OCI-LY1 (cell line): ENCODE measurements at regions not wholly inside any gene's neighbourhood (a gene's known extent, or its start where the extent isn't known, plus 50 kb on each side); places are given as distances from the start of the nearest gene placed in this dataset.

ENCODE experiments used
- H2AFZ ChIP-seq: fragments of 200-600 bp; sonication (generic), shearing (Covaris generic); 2 replicates; pipeline ENCODE4 v1.6.0; 2014; ENCODE audit warnings: antibody characterized with exemption, mild to moderate bottlenecking, low read length
- H3F3A ChIP-seq: fragments of 200-600 bp; sonication (generic), shearing (Covaris generic); 2 replicates; pipeline ENCODE4 v1.6.0; 2014; ENCODE audit warnings: mild to moderate bottlenecking, antibody characterized with exemption, low read length, moderate library complexity; ENCODE audit not compliant: insufficient read depth
- H3K27ac ChIP-seq: fragments of 200-600 bp; sonication (generic); 2 replicates; pipeline ENCODE4 v1.5.1; 2014; ENCODE audit warnings: low read length, mixed run types, mild to moderate bottlenecking, low read depth; ENCODE audit not compliant: poor library complexity, severe bottlenecking
- H3K27me3 ChIP-seq: fragments of 200-600 bp; sonication (generic); 2 replicates; pipeline ENCODE4 v1.6.0; 2014; ENCODE audit warnings: antibody characterized with exemption, mild to moderate bottlenecking, low read length, moderate library complexity; ENCODE audit not compliant: insufficient read depth
- H3K36me3 ChIP-seq: fragments of 200-600 bp; sonication (generic); 2 replicates; pipeline ENCODE4 v1.6.1; 2014; ENCODE audit warnings: mild to moderate bottlenecking, antibody characterized with exemption, low read length, moderate library complexity, mixed read lengths; ENCODE audit not compliant: insufficient read depth
- H3K4me1 ChIP-seq: fragments of 200-600 bp; sonication (generic); 2 replicates; pipeline ENCODE4 v1.5.1; 2014; ENCODE audit warnings: mild to moderate bottlenecking, low read length, moderate library complexity; ENCODE audit not compliant: insufficient read depth, severe bottlenecking
- H3K4me2 ChIP-seq: fragments of 200-600 bp; sonication (generic), shearing (Covaris generic); 2 replicates; pipeline ENCODE4 v1.6.1; 2014; ENCODE audit warnings: low read length
- H3K4me3 ChIP-seq: fragments of 200-600 bp; sonication (generic); 2 replicates; pipeline ENCODE4 v1.5.1; 2014; ENCODE audit warnings: low read length, low read depth, mild to moderate bottlenecking, mixed read lengths; ENCODE audit not compliant: poor library complexity, severe bottlenecking
- H3K79me2 ChIP-seq: fragments of 200-600 bp; shearing (Covaris generic); 2 replicates; pipeline ENCODE4 v1.6.1; 2016; ENCODE audit warnings: mixed run types, low read length, mixed read lengths; ENCODE audit not compliant: insufficient read depth
- H3K9ac ChIP-seq: fragments of 200-600 bp; sonication (generic), shearing (Covaris generic); 2 replicates; pipeline ENCODE4 v1.6.1; 2014; ENCODE audit warnings: mild to moderate bottlenecking, low read length, mixed read lengths
- H3K9me2 ChIP-seq: fragments of 200-600 bp; sonication (generic), shearing (Covaris generic); 2 replicates; pipeline ENCODE4 v1.6.1; 2014; ENCODE audit warnings: low read depth, mild to moderate bottlenecking, low read length, mixed read lengths
- H3K9me3 ChIP-seq: fragments of 200-600 bp; shearing (Covaris generic); 2 replicates; pipeline ENCODE4 v1.6.1; 2014; ENCODE audit warnings: low read length, mixed read lengths
- H4K20me1 ChIP-seq: fragments of 200-600 bp; sonication (generic), shearing (Covaris generic); 2 replicates; pipeline ENCODE4 v1.6.0; 2016; ENCODE audit warnings: mild to moderate bottlenecking, low read length; ENCODE audit not compliant: insufficient read depth
- CTCF ChIP-seq: fragments of 200-600 bp; sonication (generic), shearing (Covaris generic); IDR thresholded peaks from 2 replicates; pipeline ENCODE4 v1.5.1; 2017; ENCODE audit warnings: mild to moderate bottlenecking, antibody characterized with exemption, low read length, moderate library complexity, mixed read lengths
- EZH2 ChIP-seq: fragments of 200-600 bp; sonication (generic), shearing (Covaris generic); IDR thresholded peaks from 2 replicates; pipeline ENCODE4 v1.8.0; 2017; ENCODE audit warnings: borderline replicate concordance, mixed run types, mild to moderate bottlenecking, antibody characterized with exemption, low read length, moderate library complexity, mixed read lengths

DNA sequence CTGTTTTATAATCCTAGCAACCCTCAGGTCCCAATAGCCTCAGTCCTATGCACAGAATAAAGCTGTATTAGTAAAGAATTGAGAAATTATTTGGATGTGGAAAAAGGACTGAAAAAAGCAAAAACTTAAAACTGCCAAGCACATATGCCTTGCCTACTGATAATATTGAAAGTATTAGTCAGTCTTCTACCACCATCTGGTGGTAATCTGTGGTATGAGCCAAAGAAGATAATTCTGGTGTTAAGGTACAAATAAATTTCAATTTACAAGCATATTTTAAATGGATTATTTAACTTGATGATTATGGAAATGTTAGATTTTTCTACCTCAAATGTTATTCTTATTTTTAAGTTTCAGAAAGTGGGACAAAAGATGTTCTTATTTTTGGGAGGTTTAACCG is 460.3 kb upstream of the KLHL1 start:
- Histone ChIP-seq H3K79me2 (no peaks in the 10 kb centered on the region), H3F3A (no peaks in the 10 kb centered on the region), H4K20me1 (no peaks in the 10 kb centered on the region), H3K9me2 (no peaks in the 10 kb centered on the region), H2AFZ (no peak overlapping the region), H3K27me3 (no peaks in the 10 kb centered on the region), H3K4me3 (no peak overlapping the region), H3K27ac (no peak overlapping the region), H3K9ac (no peak overlapping the region), H3K36me3 (no peaks in the 10 kb centered on the region), H3K4me2 (no peak overlapping the region), H3K4me1 (no peaks in the 10 kb centered on the region), H3K9me3 (no peaks in the 10 kb centered on the region)
- TF ChIP-seq EZH2 (no peak), CTCF (peak; percentile 86)

DNA sequence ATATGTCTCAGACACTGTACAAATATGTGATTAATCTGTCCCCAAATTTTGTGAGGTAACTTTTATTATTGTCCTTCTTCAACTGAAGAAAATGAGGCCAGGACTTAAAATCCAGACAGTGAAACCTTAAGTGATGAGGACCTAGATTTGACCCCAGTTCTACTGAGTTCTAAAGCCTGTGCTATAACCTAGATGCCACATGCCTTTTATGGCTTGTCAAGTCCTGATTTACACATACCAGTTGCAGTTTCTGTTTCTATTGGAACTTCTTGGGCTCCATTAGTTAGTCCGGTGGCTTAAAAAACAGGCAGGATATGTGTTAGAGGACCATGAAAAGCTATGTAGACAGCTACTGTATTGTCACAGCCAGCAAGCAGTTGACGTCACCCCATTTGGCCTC is 436.5 kb upstream of the KLHL1 start:
- H3K9ac ChIP-seq: no peak overlapping the region
- no peak for TF ChIP-seq CTCF
- TF ChIP-seq EZH2: no peak
- no peak overlapping the region for H3K27ac ChIP-seq
- H3K9me3 ChIP-seq: no peaks in the 10 kb centered on the region
- H3K4me2 ChIP-seq: no peak overlapping the region
- H4K20me1 ChIP-seq: no peaks in the 10 kb centered on the region
- H3K4me3 ChIP-seq: no peak overlapping the region
- no peaks in the 10 kb centered on the region for H3K9me2 ChIP-seq
- H3F3A ChIP-seq: no peaks in the 10 kb centered on the region
- no peaks in the 10 kb centered on the region for H3K4me1 ChIP-seq
- H3K79me2 ChIP-seq: no peaks in the 10 kb centered on the region
- no peak overlapping the region for H2AFZ ChIP-seq
- no peaks in the 10 kb centered on the region for H3K27me3 ChIP-seq
- no peaks in the 10 kb centered on the region for H3K36me3 ChIP-seq

DNA sequence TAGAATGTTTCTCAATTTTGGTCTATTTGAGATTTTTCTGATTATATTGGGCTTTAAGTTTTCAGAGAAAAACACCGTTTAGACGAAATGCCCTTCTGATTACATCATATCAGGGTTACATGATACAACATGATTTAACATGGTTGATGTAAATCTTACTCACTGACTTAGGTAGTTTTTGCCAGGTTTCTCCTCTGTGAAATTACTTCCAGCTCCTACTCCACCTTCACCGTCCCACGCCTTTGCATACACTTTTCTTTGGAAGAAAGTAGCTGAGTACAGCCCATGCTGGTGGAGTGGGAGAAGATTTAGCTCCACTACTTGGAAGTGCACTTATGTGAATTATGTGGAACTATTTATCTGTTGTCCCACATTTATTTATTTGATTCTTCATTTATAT is 433.2 kb upstream of the KLHL1 start:
- Histone ChIP-seq H3K36me3 (no peaks in the 10 kb centered on the region), H2AFZ (no peak overlapping the region), H3K9ac (no peak overlapping the region), H3K9me3 (no peaks in the 10 kb centered on the region), H3K79me2 (no peaks in the 10 kb centered on the region), H3K27me3 (no peaks in the 10 kb centered on the region), H4K20me1 (no peaks in the 10 kb centered on the region), H3K4me2 (no peak overlapping the region), H3F3A (no peaks in the 10 kb centered on the region), H3K4me3 (no peak overlapping the region), H3K27ac (no peak overlapping the region), H3K9me2 (no peaks in the 10 kb centered on the region), H3K4me1 (no peaks in the 10 kb centered on the region)
- TF ChIP-seq CTCF (no peak), EZH2 (no peak)
